ENCODE measurements at regions not wholly inside any gene's neighbourhood (a gene's known extent, or its start where the extent isn't known, plus 50 kb on each side); places are given as distances from the start of the nearest gene placed in this dataset.

- DNase-seq (ENCODE audit: low spot score, unreplicated experiment), result no peak
- H3K4me1 Mint-ChIP-seq (ENCODE audit: low read depth), result peaks cover 9% of the 10 kb centered on the region
- H3K4me3 Mint-ChIP-seq (ENCODE audit: low read depth), result no peak overlapping the region
- H3K9me3 Mint-ChIP-seq (ENCODE audit: low read depth), result no peaks in the 10 kb centered on the region
- no peak overlapping the region for H3K27ac Mint-ChIP-seq
- H3K27me3 Mint-ChIP-seq, result no peaks in the 10 kb centered on the region
- no peaks in the 10 kb centered on the region for H3K36me3 Mint-ChIP-seq (ENCODE audit: insufficient read depth)
- TF ChIP-seq CTCF (IDR thresholded peaks at IDR 0.05; ENCODE audit: unreplicated experiment), result no peak
These were observed 148.1 kb downstream of the PPARGC1A start for GRCh38 chr4:23741681-23742191.

GRCh38 chr4:23737571-23737970, 152.3 kb downstream of the PPARGC1A start:
- H3K36me3 Mint-ChIP-seq (ENCODE audit: insufficient read depth), result no peaks in the 10 kb centered on the region
- H3K4me3 Mint-ChIP-seq (ENCODE audit: low read depth), result no peak overlapping the region
- DNase-seq (ENCODE audit: low spot score, unreplicated experiment), result no peak
- H3K9me3 Mint-ChIP-seq (ENCODE audit: low read depth), result peaks cover 4% of the 10 kb centered on the region
- peaks cover 14% of the 10 kb centered on the region for H3K4me1 Mint-ChIP-seq (ENCODE audit: low read depth)
- H3K27me3 Mint-ChIP-seq, result no peaks in the 10 kb centered on the region
- no peak for TF ChIP-seq CTCF (IDR thresholded peaks at IDR 0.05; ENCODE audit: unreplicated experiment)
- no peak overlapping the region for H3K27ac Mint-ChIP-seq

DNA sequence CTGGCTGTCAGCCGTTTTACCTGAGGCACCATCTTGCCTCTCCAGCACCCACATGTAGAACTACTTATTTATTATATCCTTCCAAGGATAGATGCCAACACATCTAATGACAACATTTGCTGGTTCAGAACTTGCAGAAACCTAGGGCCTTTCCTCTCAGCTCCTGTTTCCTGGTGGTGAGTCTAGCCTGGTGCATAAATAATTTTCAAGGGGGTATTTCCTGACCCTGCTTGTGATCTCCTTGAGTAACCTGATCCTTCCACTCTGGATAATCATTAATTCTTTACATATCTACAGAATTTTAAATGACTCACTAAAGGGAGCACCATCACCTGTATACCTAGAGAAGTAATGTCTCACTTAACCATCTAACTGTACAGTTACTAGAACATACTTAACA, 153.4 kb downstream of the PPARGC1A start:
- H3K4me1 Mint-ChIP-seq (ENCODE audit: low read depth), result peaks cover 11% of the 10 kb centered on the region
- TF ChIP-seq CTCF (IDR thresholded peaks at IDR 0.05; ENCODE audit: unreplicated experiment), result no peak
- no peaks in the 10 kb centered on the region for H3K36me3 Mint-ChIP-seq (ENCODE audit: insufficient read depth)
- no peak for DNase-seq (ENCODE audit: low spot score, unreplicated experiment)
- H3K27ac Mint-ChIP-seq, result no peak overlapping the region
- H3K4me3 Mint-ChIP-seq (ENCODE audit: low read depth), result no peak overlapping the region
- H3K27me3 Mint-ChIP-seq, result no peaks in the 10 kb centered on the region
- peaks cover 4% of the 10 kb centered on the region for H3K9me3 Mint-ChIP-seq (ENCODE audit: low read depth)

DNA sequence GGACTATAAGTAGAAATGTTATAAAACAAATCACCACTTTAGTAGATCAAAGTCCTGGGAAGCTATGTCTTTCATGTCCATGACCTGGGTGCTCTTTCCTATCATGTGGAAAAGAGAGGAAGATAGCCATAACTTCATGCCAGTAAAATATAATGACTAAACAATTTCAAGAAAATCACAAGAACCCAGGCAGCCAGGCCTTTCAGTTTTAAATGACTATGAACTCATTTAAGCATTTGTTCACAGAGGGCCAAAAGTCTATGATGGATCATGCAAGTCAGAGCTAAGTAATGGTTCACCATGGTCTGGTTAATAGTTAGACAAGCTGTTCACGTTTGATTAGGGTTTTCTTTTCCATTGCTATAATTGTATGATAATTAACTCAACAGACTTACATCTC, 155.8 kb downstream of the PPARGC1A start:
- Mint-ChIP-seq H3K4me1 (ENCODE audit: low read depth) (peaks cover 5% of the 10 kb centered on the region), H3K36me3 (ENCODE audit: insufficient read depth) (no peaks in the 10 kb centered on the region), H3K27ac (no peak overlapping the region), H3K9me3 (ENCODE audit: low read depth) (peaks cover 4% of the 10 kb centered on the region), H3K4me3 (ENCODE audit: low read depth) (no peak overlapping the region), H3K27me3 (no peaks in the 10 kb centered on the region)
- DNase-seq (ENCODE audit: low spot score, unreplicated experiment), result no peak
- TF ChIP-seq CTCF (IDR thresholded peaks at IDR 0.05; ENCODE audit: unreplicated experiment), result no peak

GRCh38 chr4:23733476-23733875, 156.4 kb downstream of the PPARGC1A start:
- H3K9me3 Mint-ChIP-seq (ENCODE audit: low read depth), result peaks cover 4% of the 10 kb centered on the region
- H3K4me3 Mint-ChIP-seq (ENCODE audit: low read depth), result no peak overlapping the region
- DNase-seq (ENCODE audit: low spot score, unreplicated experiment), result no peak
- no peak for TF ChIP-seq CTCF (IDR thresholded peaks at IDR 0.05; ENCODE audit: unreplicated experiment)
- no peaks in the 10 kb centered on the region for H3K27me3 Mint-ChIP-seq
- peaks cover 5% of the 10 kb centered on the region for H3K4me1 Mint-ChIP-seq (ENCODE audit: low read depth)
- no peak overlapping the region for H3K27ac Mint-ChIP-seq
- no peaks in the 10 kb centered on the region for H3K36me3 Mint-ChIP-seq (ENCODE audit: insufficient read depth)

Data from progenitor cell of endocrine pancreas (in vitro differentiated cells).